ENCODE measurements at regions not wholly inside any gene's neighbourhood (a gene's known extent, or its start where the extent isn't known, plus 50 kb on each side); places are given as distances from the start of the nearest gene placed in this dataset.

GRCh38 chr15:97084650-97085049, 754.1 kb downstream of the NR2F2 start:
- no CpG with 5 or more reads among the region's 2 CpGs for WGBS, 2 experiments (ENCODE audit: extremely low coverage in 2 of 2, insufficient read length in 1 of 2)
- Histone ChIP-seq H3K79me1 (ENCODE audit: low read depth in 1 of 2, low read length in 2 of 2) (no peaks in the 10 kb centered on the region), H4K91ac (ENCODE audit: insufficient read depth, low read depth, low read length) (no peak overlapping the region), H3K4me1 (ENCODE audit: control insufficient read depth, insufficient read depth, low read length) (no peaks in the 10 kb centered on the region), H3K14ac (replicated peaks; ENCODE audit: low read depth, low read length) (no peak overlapping the region), H3K23ac (ENCODE audit: low read depth, low read length) (no peak overlapping the region), H2BK5ac (ENCODE audit: low read depth, low read length, poor library complexity, severe bottlenecking) (no peak overlapping the region), H2AK9ac (replicated peaks; ENCODE audit: low read depth, low read length, poor library complexity) (no peak overlapping the region), H3K56ac (ENCODE audit: extremely low read depth, insufficient read depth, low read length) (no peak overlapping the region), H3K27me3 (ENCODE audit: control insufficient read depth, insufficient read depth, low read length) (no peaks in the 10 kb centered on the region), H3K4me2 (ENCODE audit: low read depth, low read length) (no peak overlapping the region), H3K18ac (ENCODE audit: low read depth, low read length) (no peak overlapping the region), H4K20me1 (ENCODE audit: insufficient read depth, low read length) (no peaks in the 10 kb centered on the region), H2BK15ac (ENCODE audit: low read depth, low read length) (no peak overlapping the region), H4K8ac (ENCODE audit: low read depth in 2 of 2, low read length in 2 of 2) (no peak overlapping the region), H4K5ac (ENCODE audit: low read depth, low read length) (no peak overlapping the region), H3K9ac (ENCODE audit: low read depth, low read length) (no peak overlapping the region), H2AK5ac (ENCODE audit: low read depth, low read length) (no peak overlapping the region), H3K36me3 (ENCODE audit: control insufficient read depth, insufficient read depth, low read length) (no peaks in the 10 kb centered on the region), H2AFZ (replicated peaks; ENCODE audit: low read length, poor library complexity) (no peak overlapping the region), H3K4me3 (ENCODE audit: insufficient read depth, low read depth, low read length) (no peak overlapping the region), H3K4ac (ENCODE audit: low read depth, low read length) (no peak overlapping the region), H3K27ac (ENCODE audit: insufficient read depth, low read length) (no peak overlapping the region), H3K9me1 (ENCODE audit: insufficient read depth, low read length) (no peaks in the 10 kb centered on the region), H2BK20ac (ENCODE audit: low read depth, low read length) (no peak overlapping the region), H3K9me3 (ENCODE audit: control insufficient read depth, insufficient read depth, low read length) (peaks cover 20% of the 10 kb centered on the region), H2BK120ac (ENCODE audit: low read depth, low read length) (no peak overlapping the region)
- no peak for TF ChIP-seq RAD21 (IDR thresholded peaks at IDR 0.05; ENCODE audit: low read length)
- TF ChIP-seq USF2 (IDR thresholded peaks at IDR 0.05; ENCODE audit: low read depth, low read length), result no peak
- no peak for TF ChIP-seq FOS (IDR thresholded peaks at IDR 0.05; ENCODE audit: low read depth, low read length)
- no peak for TF ChIP-seq CHD1 (IDR thresholded peaks at IDR 0.05; ENCODE audit: low read depth, low read length)
- TF ChIP-seq POLR2A (IDR thresholded peaks at IDR 0.05; ENCODE audit: low read depth, low read length), result no peak
- TF ChIP-seq SMC3 (IDR thresholded peaks at IDR 0.05; ENCODE audit: low read depth, low read length), result no peak
- no peak for TF ChIP-seq CEBPB (IDR thresholded peaks at IDR 0.05; ENCODE audit: low read depth, low read length)
- TF ChIP-seq MXI1 (IDR thresholded peaks at IDR 0.05; ENCODE audit: borderline replicate concordance, low read depth, low read length), result no peak
- no peak for TF ChIP-seq MAFK (IDR thresholded peaks at IDR 0.05; ENCODE audit: low read depth, low read length)
- no peak for TF ChIP-seq NFE2L2 (IDR thresholded peaks at IDR 0.05; ENCODE audit: low read depth, low read length)
- no peak for TF ChIP-seq MAZ (IDR thresholded peaks at IDR 0.05; ENCODE audit: borderline replicate concordance, low read depth, low read length)
- TF ChIP-seq, protein P1, sequence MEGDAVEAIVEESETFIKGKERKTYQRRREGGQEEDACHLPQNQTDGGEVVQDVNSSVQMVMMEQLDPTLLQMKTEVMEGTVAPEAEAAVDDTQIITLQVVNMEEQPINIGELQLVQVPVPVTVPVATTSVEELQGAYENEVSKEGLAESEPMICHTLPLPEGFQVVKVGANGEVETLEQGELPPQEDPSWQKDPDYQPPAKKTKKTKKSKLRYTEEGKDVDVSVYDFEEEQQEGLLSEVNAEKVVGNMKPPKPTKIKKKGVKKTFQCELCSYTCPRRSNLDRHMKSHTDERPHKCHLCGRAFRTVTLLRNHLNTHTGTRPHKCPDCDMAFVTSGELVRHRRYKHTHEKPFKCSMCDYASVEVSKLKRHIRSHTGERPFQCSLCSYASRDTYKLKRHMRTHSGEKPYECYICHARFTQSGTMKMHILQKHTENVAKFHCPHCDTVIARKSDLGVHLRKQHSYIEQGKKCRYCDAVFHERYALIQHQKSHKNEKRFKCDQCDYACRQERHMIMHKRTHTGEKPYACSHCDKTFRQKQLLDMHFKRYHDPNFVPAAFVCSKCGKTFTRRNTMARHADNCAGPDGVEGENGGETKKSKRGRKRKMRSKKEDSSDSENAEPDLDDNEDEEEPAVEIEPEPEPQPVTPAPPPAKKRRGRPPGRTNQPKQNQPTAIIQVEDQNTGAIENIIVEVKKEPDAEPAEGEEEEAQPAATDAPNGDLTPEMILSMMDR (conservative IDR thresholded peaks at IDR 0.05; ENCODE audit: low read depth, low read length), result no peak
- TF ChIP-seq RCOR1 (IDR thresholded peaks at IDR 0.05; ENCODE audit: insufficient replicate concordance, low read length), result no peak
- no peak for TF ChIP-seq BHLHE40 (IDR thresholded peaks at IDR 0.05; ENCODE audit: low read depth, low read length)
- TF ChIP-seq RFX5 (IDR thresholded peaks at IDR 0.05; ENCODE audit: low read depth, low read length), result no peak
- TF ChIP-seq, protein P2, sequence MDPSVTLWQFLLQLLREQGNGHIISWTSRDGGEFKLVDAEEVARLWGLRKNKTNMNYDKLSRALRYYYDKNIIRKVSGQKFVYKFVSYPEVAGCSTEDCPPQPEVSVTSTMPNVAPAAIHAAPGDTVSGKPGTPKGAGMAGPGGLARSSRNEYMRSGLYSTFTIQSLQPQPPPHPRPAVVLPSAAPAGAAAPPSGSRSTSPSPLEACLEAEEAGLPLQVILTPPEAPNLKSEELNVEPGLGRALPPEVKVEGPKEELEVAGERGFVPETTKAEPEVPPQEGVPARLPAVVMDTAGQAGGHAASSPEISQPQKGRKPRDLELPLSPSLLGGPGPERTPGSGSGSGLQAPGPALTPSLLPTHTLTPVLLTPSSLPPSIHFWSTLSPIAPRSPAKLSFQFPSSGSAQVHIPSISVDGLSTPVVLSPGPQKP (IDR thresholded peaks at IDR 0.05; ENCODE audit: borderline replicate concordance, low read depth, low read length), result no peak
- intact Hi-C loops (cut with micrococcal nuclease), result no loop called here
- in situ Hi-C loops (cut with MboI; ENCODE audit: low sequenced_read_pairs), result no loop called here
- DNase-seq (no peak), ATAC-seq (ENCODE audit: low read depth) (no peak)
- POLR2A ChIA-PET (ENCODE audit: unreplicated experiment), result no interaction called here
- CTCF ChIA-PET, result no interaction called here
- no TSS peak for BruUV-seq (replicated peaks)
- dilution Hi-C loops (cut with HindIII; ENCODE audit: low sequenced_read_pairs, unreplicated experiment), result no loop called here

Measured in IMR-90 (cell line).